ENCODE measurements at regions not wholly inside any gene's neighbourhood (a gene's known extent, or its start where the extent isn't known, plus 50 kb on each side); places are given as distances from the start of the nearest gene placed in this dataset.

DNA sequence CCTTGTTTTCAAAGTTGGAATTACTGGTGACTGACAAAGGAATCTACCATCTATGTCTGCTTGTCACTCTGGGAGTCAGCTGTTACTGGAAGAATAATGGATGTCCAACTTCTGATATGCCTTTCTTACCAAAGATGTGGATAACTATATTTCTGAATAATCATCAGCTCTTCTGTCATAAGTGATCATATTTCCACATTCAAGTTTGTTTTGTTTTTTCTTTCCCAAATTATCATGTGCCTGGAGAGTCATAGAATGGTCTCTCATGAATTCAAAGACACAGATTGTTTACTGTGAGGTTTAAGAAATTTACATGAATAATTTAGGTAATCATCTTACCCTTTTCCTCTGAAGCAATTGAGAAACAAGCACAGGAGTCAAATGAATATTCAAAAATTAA is 986.7 kb upstream of the CDH2 start:
- H3K9me3 Mint-ChIP-seq: peaks cover 0 to 15% (median 9%) of the 10 kb centered on the region in 11 donors
- CTCF ChIA-PET: no interaction called here
- Histone ChIP-seq H3K4me3 (ENCODE audit: low read length) (no peak overlapping the region), H3K27me3 (ENCODE audit: control insufficient read depth in 2 of 2, insufficient read depth in 2 of 2, low read length in 2 of 2) (no peaks in the 10 kb centered on the region), H3K4me1 (ENCODE audit: control insufficient read depth in 2 of 2, insufficient read depth in 2 of 2, low read length in 2 of 2) (no peaks in the 10 kb centered on the region), H3K27ac (ENCODE audit: low read depth, low read length) (no peak overlapping the region), H3K36me3 (ENCODE audit: control insufficient read depth in 2 of 3, insufficient read depth in 3 of 3, low read length in 3 of 3) (no peaks in the 10 kb centered on the region), H3K9me3 (ENCODE audit: control insufficient read depth in 2 of 3, low read length in 3 of 3) (peaks cover 0 to 3% (median 0%) of the 10 kb centered on the region in 3 experiments)
- no peaks in the 10 kb centered on the region for H3K36me3 Mint-ChIP-seq
- H3K27ac Mint-ChIP-seq: no peak overlapping the region
- intact Hi-C loops (cut with micrococcal nuclease): no loop called here
- ATAC-seq (no peak), DNase-seq (no peak)
- no peaks in the 10 kb centered on the region for H3K4me1 Mint-ChIP-seq
- no peaks in the 10 kb centered on the region for H3K27me3 Mint-ChIP-seq
- POLR2A ChIA-PET: no interaction called here
- no peak overlapping the region for H3K4me3 Mint-ChIP-seq

DNA sequence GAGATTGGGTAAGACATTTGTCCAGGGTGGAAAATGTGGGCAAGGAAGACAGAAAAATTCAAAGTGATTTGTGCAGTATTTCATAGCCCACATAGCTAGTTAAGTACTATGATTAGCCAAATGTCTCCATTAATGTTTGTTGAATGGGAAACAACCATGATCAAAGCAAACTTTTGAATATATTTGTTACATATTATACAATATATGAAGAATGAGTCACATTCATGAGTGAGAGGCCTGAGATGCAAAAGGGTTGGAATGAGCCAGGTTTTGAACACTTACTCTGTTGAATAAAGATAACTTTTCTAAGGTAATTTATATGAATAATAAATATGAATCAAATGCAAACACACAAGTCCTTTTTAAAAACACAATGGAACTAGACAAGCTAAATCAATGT is 984.5 kb upstream of the CDH2 start:
- Mint-ChIP-seq H3K27me3 (no peaks in the 10 kb centered on the region), H3K27ac (no peak overlapping the region), H3K4me3 (no peak overlapping the region), H3K36me3 (no peaks in the 10 kb centered on the region), H3K4me1 (no peaks in the 10 kb centered on the region), H3K9me3 (peaks cover 0 to 20% (median 7%) of the 10 kb centered on the region in 11 donors)
- intact Hi-C loops (cut with micrococcal nuclease): no loop called here
- Histone ChIP-seq H3K4me1 (ENCODE audit: control insufficient read depth in 2 of 2, insufficient read depth in 2 of 2, low read length in 2 of 2) (no peaks in the 10 kb centered on the region), H3K27me3 (ENCODE audit: control insufficient read depth in 2 of 2, insufficient read depth in 2 of 2, low read length in 2 of 2) (no peaks in the 10 kb centered on the region), H3K27ac (ENCODE audit: low read depth, low read length) (no peak overlapping the region), H3K9me3 (ENCODE audit: control insufficient read depth in 2 of 3, low read length in 3 of 3) (peaks cover 0 to 3% (median 0%) of the 10 kb centered on the region in 3 experiments), H3K36me3 (ENCODE audit: control insufficient read depth in 2 of 3, insufficient read depth in 3 of 3, low read length in 3 of 3) (no peaks in the 10 kb centered on the region), H3K4me3 (ENCODE audit: low read length) (no peak overlapping the region)
- ChIA-PET POLR2A (no interaction called here), CTCF (no interaction called here)
- no peak for DNase-seq
- ATAC-seq: no peak

DNA sequence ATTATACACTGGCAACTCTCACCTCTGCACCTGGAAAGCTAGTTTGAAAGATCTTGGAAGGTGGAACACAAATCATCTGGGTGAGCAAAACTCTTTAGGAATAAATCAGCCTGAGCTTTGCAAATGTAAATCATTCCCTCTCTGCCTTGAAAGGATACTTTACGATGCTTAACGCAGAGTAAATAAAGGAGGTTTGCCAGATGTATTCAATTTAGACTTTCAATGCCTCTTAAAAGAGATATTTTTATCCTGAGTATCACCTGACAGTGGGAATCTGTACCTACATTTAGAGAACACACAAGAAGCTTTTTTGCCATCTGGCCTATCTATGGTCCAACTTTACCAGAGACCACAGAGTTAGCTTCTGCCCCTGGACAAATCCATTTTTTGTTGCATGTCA is 983.2 kb upstream of the CDH2 start:
- H3K36me3 ChIP-seq (ENCODE audit: control insufficient read depth in 2 of 3, insufficient read depth in 3 of 3, low read length in 3 of 3): no peaks in the 10 kb centered on the region
- no peak overlapping the region for H3K27ac ChIP-seq (ENCODE audit: low read depth, low read length)
- no peak overlapping the region for H3K4me3 Mint-ChIP-seq
- DNase-seq (no peak), ATAC-seq (no peak)
- no peaks in the 10 kb centered on the region for H3K27me3 Mint-ChIP-seq
- H3K4me3 ChIP-seq (ENCODE audit: low read length): no peak overlapping the region
- no peaks in the 10 kb centered on the region for H3K4me1 ChIP-seq (ENCODE audit: control insufficient read depth in 2 of 2, insufficient read depth in 2 of 2, low read length in 2 of 2)
- peaks cover 0 to 20% (median 3%) of the 10 kb centered on the region in 11 donors for H3K9me3 Mint-ChIP-seq
- H3K27ac Mint-ChIP-seq: no peak overlapping the region
- intact Hi-C loops (cut with micrococcal nuclease): no loop called here
- H3K9me3 ChIP-seq (ENCODE audit: control insufficient read depth in 2 of 3, low read length in 3 of 3): peaks cover 0 to 3% (median 0%) of the 10 kb centered on the region in 3 experiments
- ChIA-PET CTCF (no interaction called here), POLR2A (no interaction called here)
- no peaks in the 10 kb centered on the region for H3K4me1 Mint-ChIP-seq
- no peaks in the 10 kb centered on the region for H3K36me3 Mint-ChIP-seq
- no peaks in the 10 kb centered on the region for H3K27me3 ChIP-seq (ENCODE audit: control insufficient read depth in 2 of 2, insufficient read depth in 2 of 2, low read length in 2 of 2)

DNA sequence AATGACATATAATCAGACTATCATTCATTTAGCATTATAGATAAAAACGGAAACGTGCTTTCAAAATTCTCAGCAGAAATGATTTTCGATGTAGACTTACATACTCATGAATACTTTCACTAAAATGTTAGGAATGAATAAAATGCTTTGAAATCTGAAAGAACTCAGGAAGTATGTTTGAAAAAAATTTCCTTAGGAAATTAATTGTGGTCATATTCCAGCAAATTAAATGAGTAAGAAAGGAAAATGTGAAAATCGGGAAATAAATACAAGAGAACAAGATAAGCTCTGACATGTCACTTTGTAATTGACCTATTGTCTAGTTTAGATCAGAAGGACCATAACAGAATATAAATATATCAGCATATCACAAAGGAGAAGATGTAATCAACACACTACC is 981.0 kb upstream of the CDH2 start:
- ChIA-PET CTCF (no interaction called here), POLR2A (no interaction called here)
- Histone ChIP-seq H3K27me3 (ENCODE audit: control insufficient read depth in 2 of 2, insufficient read depth in 2 of 2, low read length in 2 of 2) (no peaks in the 10 kb centered on the region), H3K4me1 (ENCODE audit: control insufficient read depth in 2 of 2, insufficient read depth in 2 of 2, low read length in 2 of 2) (no peaks in the 10 kb centered on the region), H3K27ac (ENCODE audit: low read depth, low read length) (no peak overlapping the region), H3K4me3 (ENCODE audit: low read length) (no peak overlapping the region), H3K36me3 (ENCODE audit: control insufficient read depth in 2 of 3, insufficient read depth in 3 of 3, low read length in 3 of 3) (no peaks in the 10 kb centered on the region), H3K9me3 (ENCODE audit: control insufficient read depth in 2 of 3, low read length in 3 of 3) (peaks cover 0 to 3% (median 0%) of the 10 kb centered on the region in 3 experiments)
- Mint-ChIP-seq H3K27ac (no peak overlapping the region), H3K27me3 (no peaks in the 10 kb centered on the region), H3K4me3 (no peak overlapping the region), H3K36me3 (no peaks in the 10 kb centered on the region), H3K9me3 (peaks cover 1 to 23% (median 5%) of the 10 kb centered on the region in 11 donors), H3K4me1 (no peaks in the 10 kb centered on the region)
- DNase-seq: no peak
- ATAC-seq: no peak
- intact Hi-C loops (cut with micrococcal nuclease): no loop called here

DNA sequence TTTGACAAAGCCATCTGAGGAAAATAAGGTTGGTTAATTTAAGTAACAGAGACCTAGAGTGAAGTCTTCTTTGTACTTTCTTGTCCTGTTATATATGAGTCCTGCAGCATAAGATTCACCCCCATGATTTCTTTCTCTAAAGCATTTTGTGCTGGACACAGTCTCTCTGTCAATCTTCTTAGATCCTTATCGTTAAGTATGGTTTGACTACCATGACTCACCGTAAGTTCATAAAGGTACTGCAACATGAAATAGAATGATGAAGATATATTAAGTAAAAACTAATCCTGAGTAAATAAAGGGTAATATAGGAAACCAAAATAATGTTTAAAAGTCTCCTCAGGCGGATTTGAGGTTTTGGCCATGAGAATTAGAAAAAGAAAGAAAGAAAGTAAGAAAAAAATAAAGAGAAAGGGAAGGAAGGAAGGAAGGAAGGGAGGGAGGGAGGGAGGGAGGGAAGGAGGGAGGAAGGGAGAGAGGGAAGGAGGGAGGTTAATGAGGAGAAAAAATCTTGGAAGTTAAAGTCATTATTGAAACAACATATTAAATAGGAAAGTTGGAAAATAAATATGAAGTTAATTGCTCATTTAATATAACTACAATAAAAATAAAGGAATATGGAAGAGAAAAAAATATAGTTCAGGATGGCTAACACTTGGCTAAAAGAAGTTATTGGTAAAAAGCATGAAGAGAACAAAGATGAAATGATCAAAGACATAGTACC is 980.3 kb upstream of the CDH2 start:
- intact Hi-C loops (cut with micrococcal nuclease): no loop called here

DNA sequence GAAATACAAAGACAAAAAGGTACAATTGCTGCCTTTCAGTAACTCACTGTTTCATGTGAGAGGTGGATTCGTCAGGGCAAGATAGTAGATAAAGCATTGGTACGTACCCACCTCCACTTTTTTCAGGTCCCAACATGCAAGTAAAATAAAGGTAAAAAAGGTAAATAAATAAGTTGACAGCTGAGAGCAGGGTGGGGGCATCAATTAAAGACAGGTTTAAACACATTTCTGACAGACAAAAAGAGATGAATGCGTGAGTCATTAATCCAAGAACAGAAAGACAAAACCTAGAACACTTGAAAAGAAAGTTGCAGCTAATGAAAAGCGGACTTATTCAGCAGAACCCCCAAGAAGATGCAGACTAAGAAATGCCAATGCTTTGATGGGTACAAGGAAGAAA is 979.6 kb upstream of the CDH2 start:
- Histone ChIP-seq H3K4me1 (ENCODE audit: control insufficient read depth in 2 of 2, insufficient read depth in 2 of 2, low read length in 2 of 2) (no peaks in the 10 kb centered on the region), H3K27me3 (ENCODE audit: control insufficient read depth in 2 of 2, insufficient read depth in 2 of 2, low read length in 2 of 2) (no peaks in the 10 kb centered on the region), H3K36me3 (ENCODE audit: control insufficient read depth in 2 of 3, insufficient read depth in 3 of 3, low read length in 3 of 3) (no peaks in the 10 kb centered on the region), H3K9me3 (ENCODE audit: control insufficient read depth in 2 of 3, low read length in 3 of 3) (no peaks in the 10 kb centered on the region), H3K27ac (ENCODE audit: low read depth, low read length) (no peak overlapping the region), H3K4me3 (ENCODE audit: low read length) (no peak overlapping the region)
- Mint-ChIP-seq H3K27ac (no peak overlapping the region), H3K9me3 (peaks cover 2 to 26% (median 5%) of the 10 kb centered on the region in 11 donors), H3K36me3 (no peaks in the 10 kb centered on the region), H3K4me1 (no peaks in the 10 kb centered on the region), H3K4me3 (no peak overlapping the region), H3K27me3 (no peaks in the 10 kb centered on the region)
- CTCF ChIA-PET: no interaction called here
- intact Hi-C loops (cut with micrococcal nuclease): no loop called here
- POLR2A ChIA-PET: no interaction called here
- no peak for DNase-seq
- no peak for ATAC-seq

More for the DNA sequence above, 980.3 kb upstream of the CDH2 start:
- Mint-ChIP-seq H3K4me3 (no peak overlapping the region), H3K9me3 (peaks cover 2 to 26% (median 5%) of the 10 kb centered on the region in 11 donors), H3K36me3 (no peaks in the 10 kb centered on the region), H3K27ac (no peak overlapping the region), H3K4me1 (no peaks in the 10 kb centered on the region), H3K27me3 (no peaks in the 10 kb centered on the region)
- Histone ChIP-seq H3K9me3 (ENCODE audit: control insufficient read depth in 2 of 3, low read length in 3 of 3) (no peaks in the 10 kb centered on the region), H3K27ac (ENCODE audit: low read depth, low read length) (no peak overlapping the region), H3K27me3 (ENCODE audit: control insufficient read depth in 2 of 2, insufficient read depth in 2 of 2, low read length in 2 of 2) (no peaks in the 10 kb centered on the region), H3K36me3 (ENCODE audit: control insufficient read depth in 2 of 3, insufficient read depth in 3 of 3, low read length in 3 of 3) (no peaks in the 10 kb centered on the region), H3K4me3 (ENCODE audit: low read length) (no peak overlapping the region), H3K4me1 (ENCODE audit: control insufficient read depth in 2 of 2, insufficient read depth in 2 of 2, low read length in 2 of 2) (no peaks in the 10 kb centered on the region)
- ATAC-seq (no peak), DNase-seq (no peak)
- CTCF ChIA-PET: no interaction called here
- POLR2A ChIA-PET: no interaction called here

All from naive thymus-derived CD4-positive, alpha-beta T cell (primary cell).